Activated CD4-positive, alpha-beta T cell treated with anti-CD3 and anti-CD28 coated beads, Interleukin-2, Interleukin-6, amounts not matched to agents 100 ng/mL and 50 ng/mL, durations not matched to agents 16 hours and 8 hours (primary cell): ENCODE measurements at regions not wholly inside any gene's neighbourhood (a gene's known extent, or its start where the extent isn't known, plus 50 kb on each side); places are given as distances from the start of the nearest gene placed in this dataset.

Experiments used
- DNase-seq: peaks from one replicate; pipeline ENCODE4 v3.0.0-alpha.2; 2020

- DNase-seq = no peak
Measured at GRCh38 chr3:72219752-72220151, 434.8 kb upstream of the PROK2 start.

DNA sequence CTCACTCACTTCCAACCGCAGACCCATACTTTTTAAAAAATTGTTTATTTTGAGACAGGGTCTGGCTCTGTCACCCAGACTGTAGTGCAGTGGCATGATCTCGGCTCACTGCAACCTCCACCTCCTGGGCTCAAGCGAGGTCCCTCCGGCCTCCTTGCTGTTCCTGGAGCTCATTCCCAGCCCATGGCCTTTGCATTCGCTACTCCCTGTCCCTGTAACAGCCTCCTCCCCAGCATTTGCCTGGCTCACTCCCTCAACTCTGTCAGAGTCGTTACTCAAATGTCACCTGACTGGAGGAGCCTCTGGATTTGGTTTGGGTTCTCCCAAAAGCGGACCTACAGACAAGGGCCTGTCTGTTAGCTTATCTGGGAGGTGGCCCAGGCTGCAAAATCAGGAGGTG is 432.6 kb upstream of the PROK2 start:
- no peak for DNase-seq

DNA sequence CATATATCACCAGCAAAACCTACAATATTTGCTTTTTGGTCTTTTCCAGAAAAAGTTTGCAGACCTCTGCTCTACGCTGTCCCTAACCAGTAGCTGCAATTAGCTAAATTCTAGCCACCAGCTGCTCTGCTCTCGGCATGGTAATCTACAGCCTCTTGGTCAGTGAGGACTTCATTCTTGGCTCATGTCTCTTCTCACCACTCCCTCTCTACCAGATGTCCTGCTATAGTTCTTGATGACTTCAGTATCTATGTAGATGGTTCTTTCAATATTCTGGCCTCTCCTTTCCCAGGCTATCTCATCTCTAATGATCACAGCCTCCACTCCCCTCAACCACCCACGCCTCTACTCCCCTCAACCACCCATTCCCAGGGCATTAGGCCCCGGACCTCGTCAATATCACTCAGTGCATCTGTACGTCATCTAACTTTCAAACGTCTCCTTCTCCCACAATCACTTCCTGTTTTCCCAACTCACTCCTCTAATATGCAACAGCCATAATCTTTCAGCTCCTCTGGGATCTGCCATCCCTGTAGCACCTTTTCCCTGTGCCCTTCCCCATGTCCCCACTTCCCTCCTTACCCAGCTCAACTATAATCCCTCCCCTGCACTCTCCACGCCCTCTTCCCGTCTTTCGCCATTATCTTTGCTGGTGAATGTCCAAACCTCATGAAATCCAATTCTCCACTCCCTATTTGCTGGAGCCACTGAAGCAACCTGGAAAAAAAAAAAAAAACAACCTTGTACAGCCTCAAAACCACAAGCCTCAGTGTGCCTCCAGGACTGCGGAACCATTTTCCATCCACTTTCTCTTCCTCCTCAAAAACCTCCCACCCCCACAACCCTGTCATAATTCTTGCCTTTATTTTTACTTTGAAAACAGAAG is 429.4 kb upstream of the PROK2 start:
- DNase-seq = no peak

DNA sequence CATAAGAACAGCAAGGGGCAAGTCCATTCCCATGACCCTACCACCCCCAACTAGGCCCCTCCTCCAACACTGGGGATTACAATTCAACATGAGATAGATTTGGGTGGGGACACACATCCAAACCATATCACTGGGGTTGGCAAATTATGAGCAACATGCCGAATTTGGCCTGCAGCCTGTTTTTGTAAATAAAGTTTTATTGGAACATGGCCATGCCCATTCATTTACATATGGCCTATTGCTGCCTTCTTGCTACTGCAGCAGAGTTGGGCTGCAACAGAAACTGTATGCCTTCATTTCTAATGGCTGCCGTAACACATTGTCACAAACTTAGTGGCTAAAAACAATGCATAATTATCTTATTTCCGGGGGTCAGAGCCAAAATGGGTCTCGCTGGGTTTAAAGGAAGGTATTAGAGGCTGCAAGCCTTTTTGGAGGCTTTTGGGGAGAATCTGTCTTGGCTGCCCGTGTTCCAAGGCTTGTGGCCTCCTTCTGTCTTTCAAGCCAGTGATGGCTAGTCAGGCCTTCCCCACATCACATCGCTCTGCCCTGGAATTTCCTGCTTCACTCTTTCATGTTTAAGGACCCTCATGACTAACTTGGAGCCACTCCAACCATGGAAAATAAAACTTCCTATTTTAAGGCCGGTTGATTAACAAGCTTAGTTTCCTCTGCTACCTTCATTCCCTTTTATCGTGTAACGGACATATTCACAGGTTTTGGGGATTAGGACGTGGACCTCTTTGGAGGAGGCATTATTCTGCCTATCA is 428.5 kb upstream of the PROK2 start:
- DNase-seq = no peak

DNA sequence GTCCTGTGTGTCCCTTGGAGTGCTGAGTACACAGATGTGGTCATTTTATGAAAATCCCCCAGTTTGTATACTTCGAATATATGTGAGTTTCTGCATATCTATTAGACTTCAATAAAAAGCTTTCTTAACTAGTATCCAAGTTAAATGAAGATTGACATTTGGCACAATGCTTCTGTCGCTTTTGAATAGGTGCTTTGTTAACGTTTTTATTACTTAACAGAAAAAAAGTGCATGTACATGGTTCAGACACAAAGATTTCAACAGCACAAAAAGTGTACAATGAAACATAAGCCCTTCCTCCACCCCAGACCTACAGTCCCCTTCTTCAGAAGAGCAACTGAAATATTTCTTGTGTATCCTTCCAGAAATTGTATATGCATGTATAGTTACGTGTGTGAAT is 427.4 kb upstream of the PROK2 start:
- DNase-seq = no peak

DNA sequence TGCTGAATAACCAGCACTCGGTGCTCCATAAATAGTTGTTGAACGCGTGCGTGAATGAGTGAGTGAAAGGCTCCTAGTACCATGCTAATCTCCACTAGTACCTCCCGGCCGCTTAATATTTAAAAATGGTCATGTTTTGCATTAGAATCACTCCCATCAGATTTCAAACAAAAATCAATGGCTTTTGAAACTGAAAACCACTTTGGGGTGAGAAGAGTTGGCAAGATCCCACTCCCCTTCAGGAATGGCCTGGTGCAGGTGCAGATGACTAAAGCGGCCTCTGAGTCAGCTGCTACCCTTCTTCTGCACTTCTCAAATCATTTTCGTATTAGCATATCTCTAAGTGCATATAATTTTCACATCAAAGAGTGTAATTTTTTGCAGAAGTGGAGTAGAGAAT is 425.3 kb upstream of the PROK2 start:
- no peak for DNase-seq

DNA sequence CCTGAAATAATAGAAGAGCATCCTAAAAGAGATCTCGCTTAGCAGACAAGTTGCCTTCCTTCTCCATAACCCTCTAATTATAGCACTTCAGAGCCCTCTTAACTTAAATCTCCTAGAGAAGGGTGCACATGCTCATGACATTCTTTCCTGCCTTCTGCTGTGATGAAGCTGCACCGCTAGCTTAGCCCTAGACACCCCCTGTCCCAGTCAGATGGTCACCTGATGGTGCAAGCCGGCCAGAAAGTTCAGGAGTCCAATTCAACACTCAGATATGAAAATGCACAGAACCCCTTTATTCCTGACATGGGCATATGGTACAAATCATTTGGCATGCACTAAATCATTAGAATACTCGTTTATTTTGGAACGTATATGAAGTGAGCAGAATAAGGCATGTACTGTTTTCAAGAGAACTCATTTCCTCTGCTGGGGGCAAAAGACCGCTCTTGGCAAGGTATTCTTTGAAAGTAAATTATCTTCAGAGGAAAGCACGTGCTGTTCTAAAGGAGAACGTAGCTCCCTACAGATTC is 420.4 kb upstream of the PROK2 start:
- DNase-seq = no peak

- no peak for DNase-seq
Measured at GRCh38 chr3:72204452-72204851, 419.5 kb upstream of the PROK2 start.

GRCh38 chr3:72203613-72204349 is 418.8 kb upstream of the PROK2 start:
- DNase-seq = no peak

GRCh38 chr3:72203105-72203504 is 418.2 kb upstream of the PROK2 start:
- no peak for DNase-seq

GRCh38 chr3:72200332-72200731 is 415.4 kb upstream of the PROK2 start:
- no peak for DNase-seq

DNA sequence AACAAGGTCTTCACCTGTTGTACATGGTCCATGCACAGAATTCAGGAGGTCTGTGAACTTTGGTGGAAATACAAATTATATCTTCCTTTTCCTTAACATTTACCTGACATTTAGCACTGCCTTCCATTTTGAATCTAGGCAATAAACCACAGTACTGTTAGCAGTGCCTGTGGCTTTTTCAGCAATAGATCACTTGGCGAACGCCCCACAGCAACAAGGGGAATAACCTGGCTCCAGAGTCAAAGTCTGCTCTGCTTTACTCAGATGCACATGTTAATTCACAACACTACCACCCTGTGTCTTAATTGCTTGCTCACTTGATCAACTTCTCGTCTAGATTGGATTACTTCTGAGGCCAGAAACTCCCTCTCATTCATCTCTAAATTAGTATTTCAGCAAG is 414.6 kb upstream of the PROK2 start:
- no peak for DNase-seq

- DNase-seq = no peak
Measured at GRCh38 chr3:72196377-72196929, 411.5 kb upstream of the PROK2 start.

- DNase-seq = no peak
Measured at GRCh38 chr3:72195895-72196294, 410.9 kb upstream of the PROK2 start.

DNA sequence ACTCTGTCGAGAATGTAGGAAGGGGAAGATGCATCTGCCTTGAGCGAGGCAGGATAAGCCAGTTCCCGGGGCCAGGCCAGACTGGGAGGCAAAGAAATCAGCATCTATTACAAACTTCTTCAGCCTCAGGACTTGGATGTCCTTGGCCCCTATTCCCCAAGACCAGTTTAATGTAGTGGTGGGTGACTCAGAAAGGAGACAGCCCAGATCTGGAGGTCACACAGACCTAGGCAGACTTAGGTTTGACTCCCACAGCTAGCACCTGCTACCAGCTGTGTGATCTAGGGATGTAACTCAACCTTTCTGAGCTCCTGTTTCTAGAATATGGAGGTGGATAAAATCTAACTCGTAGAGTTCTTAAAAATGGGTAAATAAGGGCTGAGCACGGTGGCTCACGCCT is 409.5 kb upstream of the PROK2 start:
- DNase-seq = no peak

- no peak for DNase-seq
Measured at GRCh38 chr3:72193771-72194430, 409.0 kb upstream of the PROK2 start.

- no peak for DNase-seq
Measured at GRCh38 chr3:72192572-72192971, 407.6 kb upstream of the PROK2 start.

DNA sequence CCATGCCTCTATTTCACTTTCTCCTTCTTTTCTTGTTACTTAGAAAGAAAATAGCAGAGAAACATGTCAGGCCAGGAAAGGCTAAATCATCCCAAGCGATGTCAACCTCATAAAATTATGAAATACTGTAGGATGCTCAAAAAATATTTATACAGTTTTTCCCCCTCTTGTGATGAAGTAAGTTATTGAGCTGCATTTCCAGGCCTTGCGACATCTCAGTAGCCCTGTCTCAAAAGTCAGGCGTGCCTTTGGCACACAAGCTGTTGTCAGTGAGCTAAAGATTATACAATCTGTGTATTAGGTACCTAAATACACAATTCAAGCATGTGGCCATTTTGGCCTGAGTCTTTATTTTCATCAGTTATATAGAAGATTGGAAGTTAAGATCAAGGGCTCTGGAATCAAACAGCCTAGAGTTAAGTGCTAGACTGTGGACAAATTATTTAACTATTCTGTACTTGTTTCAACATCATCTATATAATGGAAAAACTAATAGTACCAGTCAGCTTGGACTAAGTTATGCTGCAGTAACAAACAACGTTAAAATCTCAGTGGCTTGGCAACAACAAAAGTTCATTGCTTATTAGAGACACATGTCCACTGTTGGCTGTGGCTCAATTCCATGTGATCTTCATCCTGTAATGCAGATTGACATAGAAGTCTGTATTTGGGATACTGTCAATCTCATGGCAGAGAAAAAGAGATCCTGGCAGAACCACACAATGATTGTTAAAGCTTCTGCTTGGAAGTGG is 406.4 kb upstream of the PROK2 start:
- DNase-seq = no peak

DNA sequence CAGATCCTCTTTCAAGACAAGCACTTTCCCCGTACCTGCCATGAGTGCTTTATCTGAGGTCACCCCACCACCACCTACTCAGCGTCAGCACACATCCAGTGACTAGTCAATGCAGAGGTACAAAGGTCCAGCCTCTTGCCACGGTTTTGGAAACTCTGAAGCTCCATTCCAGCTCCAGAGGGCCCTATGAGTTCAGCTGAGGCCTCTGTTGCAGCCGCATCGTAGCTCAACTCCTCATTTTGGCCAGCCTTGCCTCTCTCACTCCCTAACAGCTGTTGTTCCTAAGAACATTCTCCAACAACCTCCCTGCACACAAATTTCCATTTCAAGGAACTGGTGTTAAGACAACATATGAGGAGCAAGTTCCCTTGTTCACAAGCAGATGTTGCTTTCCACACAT is 405.1 kb upstream of the PROK2 start:
- DNase-seq = no peak

DNA sequence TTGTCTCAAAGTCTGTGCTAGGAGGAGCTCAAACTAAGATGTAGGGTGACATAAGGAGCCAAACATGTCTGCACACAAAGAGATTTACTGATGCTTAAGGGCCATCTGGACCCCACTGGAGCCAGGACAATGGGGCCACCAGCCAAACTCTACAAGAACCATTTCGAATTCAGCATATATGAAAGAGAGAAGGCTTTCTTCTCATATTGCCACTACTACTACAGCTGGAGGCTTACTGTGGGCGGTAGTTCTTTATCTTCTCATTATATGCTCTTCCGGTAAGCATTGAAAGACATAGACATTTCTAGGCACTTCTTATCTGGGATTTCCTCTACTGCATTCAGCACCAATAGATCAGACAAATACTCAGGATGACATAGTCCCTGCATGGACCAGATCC is 404.4 kb upstream of the PROK2 start:
- no peak for DNase-seq

DNA sequence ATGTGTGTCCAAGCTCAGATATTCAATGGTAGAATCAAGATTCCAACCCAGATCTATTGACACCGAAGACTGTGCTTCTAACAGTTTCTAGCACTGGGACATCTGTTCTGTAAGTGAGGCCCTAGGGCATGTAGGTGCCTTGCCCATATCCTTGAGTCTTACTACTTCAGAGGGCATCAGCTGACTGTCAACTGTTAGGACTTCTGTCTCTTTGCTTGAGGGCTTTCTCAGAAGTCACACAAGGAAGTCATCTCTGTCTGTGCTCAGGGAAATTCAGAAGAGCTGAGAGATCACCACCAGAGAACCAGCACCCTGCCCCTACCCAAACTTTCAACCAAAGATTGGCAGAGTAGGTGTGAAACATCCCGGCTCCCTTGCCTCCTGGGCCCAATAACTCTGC is 403.6 kb upstream of the PROK2 start:
- DNase-seq = no peak

DNA sequence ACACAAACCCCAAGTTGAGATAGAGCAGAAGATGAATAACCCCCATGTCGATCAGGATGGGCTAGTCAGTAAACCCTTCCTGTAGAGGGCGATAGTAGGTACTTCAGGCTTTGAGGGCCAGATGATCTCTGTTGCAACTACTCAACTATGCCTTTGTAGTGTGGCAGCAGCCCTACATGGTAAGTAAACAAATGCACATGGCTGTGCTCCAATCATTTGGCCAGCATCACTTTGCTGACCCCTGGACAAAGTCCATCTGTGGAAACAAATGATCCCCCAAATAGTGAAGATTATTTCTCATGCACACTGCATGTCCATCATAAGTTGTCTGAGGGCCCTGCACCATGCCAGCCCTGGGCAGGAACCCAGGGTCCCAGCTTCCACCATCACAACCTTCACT is 402.2 kb upstream of the PROK2 start:
- DNase-seq = peak; percentile 27
